Spleen (tissue), 7 donors: ENCODE measurements at regions not wholly inside any gene's neighbourhood (a gene's known extent, or its start where the extent isn't known, plus 50 kb on each side); places are given as distances from the start of the nearest gene placed in this dataset.

Source experiments
- CTCF ChIP-seq, 11 experiments: fragments of 200-600 bp in 7 of 11; fragments of 450-650 bp in 4 of 11; sonication (generic) in 4 of 11; IDR thresholded peaks in 8 of 11; conservative IDR thresholded peaks in 3 of 11; 1 replicate in 7 of 11; 2 replicates in 4 of 11; pipeline versions ENCODE4 v1.4.0 to v1.8.0; 2016 to 2021; ENCODE audit warnings: antibody characterized with exemption in 11 of 11, inconsistent platforms in 4 of 11, mild to moderate bottlenecking in 1 of 11
- POLR2A ChIP-seq, 3 donors: fragments of 450-650 bp; IDR thresholded peaks; one replicate each; pipeline ENCODE4 v1.5.1; 2017; ENCODE audit warnings: antibody characterized with exemption in 3 of 3, mild to moderate bottlenecking in 1 of 3
- POLR2AphosphoS5 ChIP-seq, 3 donors: sonication (generic); formaldehyde crosslinking; IDR thresholded peaks; one replicate each; pipeline ENCODE4 v1.5.1; 2017; ENCODE audit warnings: antibody characterized with exemption in 3 of 3
- donor health status: DM: no; HTN: no; CAD: no; lungs with moderate emphysema.
- donor health status: DM: no; HTN: no; CAD: no.
- donor health status: DM: no; HTN: no; CAD: no.

GRCh38 chr13:47822036-47822435, 179.0 kb downstream of the SUCLA2 start:
- TF ChIP-seq CTCF (IDR thresholded peaks at IDR 0.05 in 8 of 11, conservative IDR thresholded peaks at IDR 0.05 in 3 of 11): no peak
- no peak for TF ChIP-seq POLR2A (IDR thresholded peaks at IDR 0.05)
- TF ChIP-seq POLR2AphosphoS5 (IDR thresholded peaks at IDR 0.05): no peak
